Neural cell (in vitro differentiated cells): ENCODE measurements at regions not wholly inside any gene's neighbourhood (a gene's known extent, or its start where the extent isn't known, plus 50 kb on each side); places are given as distances from the start of the nearest gene placed in this dataset.

Experiments
- EP300 ChIP-seq: fragments of 450-650 bp; conservative IDR thresholded peaks from 2 replicates; pipeline ENCODE4 v1.6.1; 2014; ENCODE audit warnings: antibody characterized with exemption, mild to moderate bottlenecking, moderate library complexity; ENCODE audit not compliant: poor library complexity, severe bottlenecking
- EZH2 ChIP-seq: fragments of 200-600, 300-800 bp; shearing (Covaris generic), sonication (generic); IDR thresholded peaks from 2 replicates; pipeline ENCODE4 v1.6.1; 2014; ENCODE audit warnings: antibody characterized with exemption, low read length, borderline replicate concordance, mild to moderate bottlenecking; ENCODE audit not compliant: insufficient read depth, poor library complexity, severe bottlenecking
- POLR2AphosphoS5 ChIP-seq: IDR thresholded peaks from 2 replicates; pipeline ENCODE4 v1.6.1; 2012
- SMC3 ChIP-seq: fragments of 450-650 bp; conservative IDR thresholded peaks from 2 replicates; pipeline ENCODE4 v1.6.1; 2014; ENCODE audit warnings: antibody characterized with exemption, mild to moderate bottlenecking, moderate library complexity; ENCODE audit not compliant: poor library complexity
- TF ChIP-seq, protein P1 (sequence below): fragments of 450-650 bp; IDR thresholded peaks from 2 replicates; pipeline ENCODE4 v1.5.1; 2014; ENCODE audit warnings: antibody characterized with exemption, mild to moderate bottlenecking, moderate library complexity; ENCODE audit not compliant: poor library complexity, severe bottlenecking

DNA sequence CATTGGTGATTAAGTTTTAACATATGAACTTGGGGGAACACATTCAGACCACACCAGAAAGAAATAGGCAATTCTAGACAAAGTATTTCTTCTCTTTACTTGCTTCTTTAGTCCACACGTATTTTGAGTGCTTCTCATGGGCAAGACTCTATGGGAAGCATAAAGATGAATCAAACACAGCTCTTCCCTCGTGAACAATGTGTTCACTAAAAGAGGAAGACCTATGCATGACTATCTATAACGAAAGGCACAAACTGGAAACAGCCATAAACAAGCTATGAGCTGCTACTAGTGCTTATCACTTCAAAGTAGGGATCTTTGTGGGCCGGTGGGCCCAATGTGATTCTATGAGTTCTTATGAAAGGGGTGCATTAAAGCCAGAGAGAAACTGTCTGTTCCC is 53.0 kb upstream of the PRDX6 start:
- TF ChIP-seq, protein P1, sequence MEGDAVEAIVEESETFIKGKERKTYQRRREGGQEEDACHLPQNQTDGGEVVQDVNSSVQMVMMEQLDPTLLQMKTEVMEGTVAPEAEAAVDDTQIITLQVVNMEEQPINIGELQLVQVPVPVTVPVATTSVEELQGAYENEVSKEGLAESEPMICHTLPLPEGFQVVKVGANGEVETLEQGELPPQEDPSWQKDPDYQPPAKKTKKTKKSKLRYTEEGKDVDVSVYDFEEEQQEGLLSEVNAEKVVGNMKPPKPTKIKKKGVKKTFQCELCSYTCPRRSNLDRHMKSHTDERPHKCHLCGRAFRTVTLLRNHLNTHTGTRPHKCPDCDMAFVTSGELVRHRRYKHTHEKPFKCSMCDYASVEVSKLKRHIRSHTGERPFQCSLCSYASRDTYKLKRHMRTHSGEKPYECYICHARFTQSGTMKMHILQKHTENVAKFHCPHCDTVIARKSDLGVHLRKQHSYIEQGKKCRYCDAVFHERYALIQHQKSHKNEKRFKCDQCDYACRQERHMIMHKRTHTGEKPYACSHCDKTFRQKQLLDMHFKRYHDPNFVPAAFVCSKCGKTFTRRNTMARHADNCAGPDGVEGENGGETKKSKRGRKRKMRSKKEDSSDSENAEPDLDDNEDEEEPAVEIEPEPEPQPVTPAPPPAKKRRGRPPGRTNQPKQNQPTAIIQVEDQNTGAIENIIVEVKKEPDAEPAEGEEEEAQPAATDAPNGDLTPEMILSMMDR, result no peak
- TF ChIP-seq EP300 (no peak), EZH2 (no peak), POLR2AphosphoS5 (no peak), SMC3 (no peak)
